Activated B cell treated with CpG ODN at 0.5 μM for 24 hours (primary cell): ENCODE measurements at regions not wholly inside any gene's neighbourhood (a gene's known extent, or its start where the extent isn't known, plus 50 kb on each side); places are given as distances from the start of the nearest gene placed in this dataset.

Experiments
- ATAC-seq: fragments of 200-7000 bp; cut with Tn5 transposase; one replicate; pipeline ENCODE4 v1.10.0; 2021; ENCODE audit warnings: low read depth, mild to moderate bottlenecking, moderate library complexity
- CTCF ChIA-PET: fragments of 350-600 bp; sonication (Branson Sonifier 250); formaldehyde crosslinking; loops from one replicate; lab custom pipeline; 2021; ENCODE audit warnings: antibody characterized with exemption; lab: Charles Lee
- POLR2A ChIA-PET: fragments of 350-600 bp; sonication (Branson Sonifier 250); formaldehyde crosslinking; loops from one replicate; lab custom pipeline; 2021; ENCODE audit warnings: antibody characterized with exemption; lab: Charles Lee
- DNase-seq: peaks from one replicate; pipeline ENCODE4 v3.0.0; 2022
- H3K27ac Mint-ChIP-seq: one replicate; pipeline ENCODE4 v1.8.0; 2020; ENCODE audit warnings: mixed read lengths
- H3K27me3 Mint-ChIP-seq: one replicate; pipeline ENCODE4 v1.8.0; 2021; ENCODE audit warnings: mixed read lengths
- H3K36me3 Mint-ChIP-seq: one replicate; pipeline ENCODE4 v1.8.0; 2021; ENCODE audit warnings: low read depth, mixed read lengths
- H3K4me1 Mint-ChIP-seq: one replicate; pipeline ENCODE4 v1.8.0; 2021; ENCODE audit warnings: mixed read lengths
- H3K4me3 Mint-ChIP-seq: one replicate; pipeline ENCODE4 v1.8.0; 2020; ENCODE audit warnings: mild to moderate bottlenecking, mixed read lengths
- H3K9me3 Mint-ChIP-seq: one replicate; pipeline ENCODE4 v1.8.0; 2020; ENCODE audit warnings: mixed read lengths
- intact Hi-C: fragments of 100-400 bp; cut with micrococcal nuclease; formaldehyde crosslinking; loops from one replicate; pipeline ENCODE4 v1.15.1; 2024
- TF ChIP-seq, protein P1 (sequence below): fragments of 200-600 bp; IDR thresholded peaks from one replicate; pipeline ENCODE4 v1.8.0; 2022; ENCODE audit warnings: antibody characterized with exemption, mild to moderate bottlenecking

DNA sequence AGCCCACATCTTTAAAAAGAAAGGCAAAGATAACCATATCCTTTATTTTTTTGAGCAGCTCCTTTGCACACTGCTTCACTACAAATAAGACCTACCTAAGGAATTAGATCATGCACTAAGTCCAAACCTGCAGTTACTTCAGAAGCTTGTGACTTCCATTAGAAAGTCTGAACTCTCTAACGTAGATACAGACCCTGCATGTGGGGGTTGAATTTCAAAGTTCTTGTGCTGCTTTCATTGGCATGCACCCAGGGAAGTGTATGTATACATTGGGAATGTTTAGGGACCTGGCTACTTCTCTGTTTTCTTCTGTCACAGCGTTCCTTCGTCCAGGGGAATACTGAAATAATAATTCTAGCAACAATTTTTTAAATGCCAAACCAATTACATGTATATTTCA, 185.2 kb upstream of the IL12A start:
- no peak for ATAC-seq

DNA sequence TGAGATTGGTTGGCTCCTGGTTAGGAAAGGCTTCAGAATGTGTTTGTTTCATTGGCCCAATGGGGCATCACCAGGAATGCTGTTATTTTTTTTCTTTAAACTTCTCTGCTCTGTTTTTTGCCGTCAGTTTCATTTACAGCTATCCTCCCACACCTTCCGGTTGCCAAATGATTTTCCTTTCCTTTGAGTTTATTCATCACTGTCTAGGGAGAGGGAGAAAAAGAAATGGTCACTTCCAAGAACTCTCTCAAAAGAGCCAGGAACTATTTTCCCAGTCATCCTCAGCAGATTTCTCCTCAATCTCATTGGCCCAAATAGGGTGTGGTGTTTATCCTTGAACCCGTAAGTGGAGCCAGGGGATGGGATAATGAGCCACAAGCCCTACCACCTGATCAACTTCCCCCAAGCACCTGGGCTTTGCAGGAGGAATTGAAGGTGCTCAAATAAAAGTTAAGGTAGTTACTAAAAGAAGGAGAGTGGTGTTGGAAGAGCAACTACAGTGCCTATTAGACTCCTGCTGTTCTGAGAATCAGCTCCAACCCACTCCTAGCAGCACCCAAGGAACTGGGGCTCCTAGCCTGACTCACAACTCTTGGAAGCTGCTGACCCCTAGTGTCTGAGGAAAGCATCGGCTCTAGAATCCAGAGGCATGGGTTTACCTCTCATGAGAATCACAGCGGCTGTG, 183.8 kb upstream of the IL12A start:
- CTCF ChIA-PET: interaction anchor here (0.7 to 1.9 kb wide), 3 partner anchors 11 to 1006 kb away, joined by 3 to 5 read pairs (median 3); no protein-coding TSS in a partner anchor
- H3K9me3 Mint-ChIP-seq: no peaks in the 10 kb centered on the region
- H3K27ac Mint-ChIP-seq: no peak overlapping the region
- H3K4me3 Mint-ChIP-seq: no peak overlapping the region
- intact Hi-C loops: loop anchor here (2.0 to 10.0 kb wide), 2 partner anchors 670 to 960 kb away; no protein-coding TSS in a partner anchor
- no peaks in the 10 kb centered on the region for H3K4me1 Mint-ChIP-seq
- H3K27me3 Mint-ChIP-seq: no peaks in the 10 kb centered on the region
- TF ChIP-seq, protein P1, sequence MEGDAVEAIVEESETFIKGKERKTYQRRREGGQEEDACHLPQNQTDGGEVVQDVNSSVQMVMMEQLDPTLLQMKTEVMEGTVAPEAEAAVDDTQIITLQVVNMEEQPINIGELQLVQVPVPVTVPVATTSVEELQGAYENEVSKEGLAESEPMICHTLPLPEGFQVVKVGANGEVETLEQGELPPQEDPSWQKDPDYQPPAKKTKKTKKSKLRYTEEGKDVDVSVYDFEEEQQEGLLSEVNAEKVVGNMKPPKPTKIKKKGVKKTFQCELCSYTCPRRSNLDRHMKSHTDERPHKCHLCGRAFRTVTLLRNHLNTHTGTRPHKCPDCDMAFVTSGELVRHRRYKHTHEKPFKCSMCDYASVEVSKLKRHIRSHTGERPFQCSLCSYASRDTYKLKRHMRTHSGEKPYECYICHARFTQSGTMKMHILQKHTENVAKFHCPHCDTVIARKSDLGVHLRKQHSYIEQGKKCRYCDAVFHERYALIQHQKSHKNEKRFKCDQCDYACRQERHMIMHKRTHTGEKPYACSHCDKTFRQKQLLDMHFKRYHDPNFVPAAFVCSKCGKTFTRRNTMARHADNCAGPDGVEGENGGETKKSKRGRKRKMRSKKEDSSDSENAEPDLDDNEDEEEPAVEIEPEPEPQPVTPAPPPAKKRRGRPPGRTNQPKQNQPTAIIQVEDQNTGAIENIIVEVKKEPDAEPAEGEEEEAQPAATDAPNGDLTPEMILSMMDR: no peak
- no peak for DNase-seq
- POLR2A ChIA-PET: no interaction called here
- ATAC-seq: no peak
- H3K36me3 Mint-ChIP-seq: no peaks in the 10 kb centered on the region

More for the DNA sequence above, 185.2 kb upstream of the IL12A start:
- no peaks in the 10 kb centered on the region for H3K4me1 Mint-ChIP-seq
- DNase-seq: no peak
- TF ChIP-seq, protein P1: no peak
- intact Hi-C loops: loop anchor here (10.0 kb wide), 1 partner anchor 669 kb away; no protein-coding TSS in a partner anchor
- no peaks in the 10 kb centered on the region for H3K36me3 Mint-ChIP-seq
- ChIA-PET POLR2A (no interaction called here), CTCF (interaction anchor here (0.8 kb wide), 1 partner anchor 203 kb away, joined by 3 read pairs; no protein-coding TSS in a partner anchor)
- H3K27ac Mint-ChIP-seq: no peak overlapping the region
- H3K4me3 Mint-ChIP-seq: no peak overlapping the region
- H3K9me3 Mint-ChIP-seq: no peaks in the 10 kb centered on the region
- H3K27me3 Mint-ChIP-seq: no peaks in the 10 kb centered on the region

DNA sequence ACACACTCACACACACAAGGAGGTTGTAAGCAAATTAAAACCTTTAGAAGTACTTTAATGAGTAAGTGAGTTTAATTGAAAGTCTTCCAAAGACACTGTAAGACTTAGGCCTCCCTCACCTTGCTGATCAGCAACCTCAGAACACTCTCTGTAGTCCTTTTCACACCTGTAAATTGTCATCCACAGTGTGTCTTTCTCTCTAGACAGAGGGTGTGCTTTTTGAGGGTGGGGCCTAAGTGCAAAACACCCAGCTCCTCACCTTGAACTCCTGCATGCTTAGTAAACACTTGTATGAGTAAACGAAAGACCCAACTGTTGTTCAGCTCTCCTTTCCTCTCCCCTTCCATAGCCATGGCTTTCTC, 183.2 kb upstream of the IL12A start:
- ChIA-PET POLR2A (no interaction called here), CTCF (interaction anchor here (0.7 to 1.9 kb wide), 5 partner anchors 12 to 1006 kb away, joined by 3 to 5 read pairs (median 3); no protein-coding TSS in a partner anchor)
- intact Hi-C loops: loop anchor here (2.0 to 10.0 kb wide), 2 partner anchors 671 to 961 kb away; no protein-coding TSS in a partner anchor
- ATAC-seq: no peak
- Mint-ChIP-seq H3K4me3 (no peak overlapping the region), H3K4me1 (no peaks in the 10 kb centered on the region), H3K9me3 (no peaks in the 10 kb centered on the region), H3K27me3 (no peaks in the 10 kb centered on the region), H3K36me3 (no peaks in the 10 kb centered on the region), H3K27ac (no peak overlapping the region)
- TF ChIP-seq, protein P1: no peak
- no peak for DNase-seq

DNA sequence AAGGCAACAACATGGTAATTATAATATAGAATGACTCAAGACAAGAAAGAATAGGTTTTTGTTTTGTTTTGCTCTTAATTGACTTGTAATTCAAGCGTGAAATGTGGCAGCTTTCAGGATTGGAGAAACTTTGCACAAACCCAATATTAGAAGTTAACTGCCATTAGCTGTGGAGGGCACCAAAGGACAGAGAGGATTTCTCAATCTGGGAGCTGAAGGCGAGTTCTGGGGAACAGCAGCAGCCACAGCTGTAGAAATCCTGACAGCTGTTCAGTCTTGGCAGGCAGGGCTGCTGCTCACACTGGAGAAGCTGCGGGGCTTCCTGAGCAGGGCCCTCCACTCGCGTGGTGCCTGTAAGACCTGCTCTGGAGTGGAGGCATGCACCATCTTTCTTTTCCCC, 182.2 kb upstream of the IL12A start:
- ChIA-PET CTCF (interaction anchor here (1.1 to 1.9 kb wide), 3 partner anchors 29 to 545 kb away, joined by 3 to 5 read pairs (median 3); no protein-coding TSS in a partner anchor), POLR2A (no interaction called here)
- no peak overlapping the region for H3K27ac Mint-ChIP-seq
- no peak for DNase-seq
- TF ChIP-seq, protein P1: no peak
- ATAC-seq: no peak
- intact Hi-C loops: loop anchor here (10.0 kb wide), 1 partner anchor 672 kb away; no protein-coding TSS in a partner anchor
- H3K9me3 Mint-ChIP-seq: no peaks in the 10 kb centered on the region
- H3K36me3 Mint-ChIP-seq: no peaks in the 10 kb centered on the region
- H3K4me3 Mint-ChIP-seq: no peak overlapping the region
- no peaks in the 10 kb centered on the region for H3K27me3 Mint-ChIP-seq
- no peaks in the 10 kb centered on the region for H3K4me1 Mint-ChIP-seq
